ENCODE measurements at regions not wholly inside any gene's neighbourhood (a gene's known extent, or its start where the extent isn't known, plus 50 kb on each side); places are given as distances from the start of the nearest gene placed in this dataset.

- TF ChIP-seq, protein P1, sequence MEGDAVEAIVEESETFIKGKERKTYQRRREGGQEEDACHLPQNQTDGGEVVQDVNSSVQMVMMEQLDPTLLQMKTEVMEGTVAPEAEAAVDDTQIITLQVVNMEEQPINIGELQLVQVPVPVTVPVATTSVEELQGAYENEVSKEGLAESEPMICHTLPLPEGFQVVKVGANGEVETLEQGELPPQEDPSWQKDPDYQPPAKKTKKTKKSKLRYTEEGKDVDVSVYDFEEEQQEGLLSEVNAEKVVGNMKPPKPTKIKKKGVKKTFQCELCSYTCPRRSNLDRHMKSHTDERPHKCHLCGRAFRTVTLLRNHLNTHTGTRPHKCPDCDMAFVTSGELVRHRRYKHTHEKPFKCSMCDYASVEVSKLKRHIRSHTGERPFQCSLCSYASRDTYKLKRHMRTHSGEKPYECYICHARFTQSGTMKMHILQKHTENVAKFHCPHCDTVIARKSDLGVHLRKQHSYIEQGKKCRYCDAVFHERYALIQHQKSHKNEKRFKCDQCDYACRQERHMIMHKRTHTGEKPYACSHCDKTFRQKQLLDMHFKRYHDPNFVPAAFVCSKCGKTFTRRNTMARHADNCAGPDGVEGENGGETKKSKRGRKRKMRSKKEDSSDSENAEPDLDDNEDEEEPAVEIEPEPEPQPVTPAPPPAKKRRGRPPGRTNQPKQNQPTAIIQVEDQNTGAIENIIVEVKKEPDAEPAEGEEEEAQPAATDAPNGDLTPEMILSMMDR (IDR thresholded peaks at IDR 0.05) = no peak
- TF ChIP-seq POLR2A (IDR thresholded peaks at IDR 0.05) = no peak
Observed at GRCh38 chr10:118963341-118963740, 66.2 kb upstream of the NANOS1 start.

All from adrenal gland (tissue), 5 donors.